ENCODE measurements at regions not wholly inside any gene's neighbourhood (a gene's known extent, or its start where the extent isn't known, plus 50 kb on each side); places are given as distances from the start of the nearest gene placed in this dataset.

DNA sequence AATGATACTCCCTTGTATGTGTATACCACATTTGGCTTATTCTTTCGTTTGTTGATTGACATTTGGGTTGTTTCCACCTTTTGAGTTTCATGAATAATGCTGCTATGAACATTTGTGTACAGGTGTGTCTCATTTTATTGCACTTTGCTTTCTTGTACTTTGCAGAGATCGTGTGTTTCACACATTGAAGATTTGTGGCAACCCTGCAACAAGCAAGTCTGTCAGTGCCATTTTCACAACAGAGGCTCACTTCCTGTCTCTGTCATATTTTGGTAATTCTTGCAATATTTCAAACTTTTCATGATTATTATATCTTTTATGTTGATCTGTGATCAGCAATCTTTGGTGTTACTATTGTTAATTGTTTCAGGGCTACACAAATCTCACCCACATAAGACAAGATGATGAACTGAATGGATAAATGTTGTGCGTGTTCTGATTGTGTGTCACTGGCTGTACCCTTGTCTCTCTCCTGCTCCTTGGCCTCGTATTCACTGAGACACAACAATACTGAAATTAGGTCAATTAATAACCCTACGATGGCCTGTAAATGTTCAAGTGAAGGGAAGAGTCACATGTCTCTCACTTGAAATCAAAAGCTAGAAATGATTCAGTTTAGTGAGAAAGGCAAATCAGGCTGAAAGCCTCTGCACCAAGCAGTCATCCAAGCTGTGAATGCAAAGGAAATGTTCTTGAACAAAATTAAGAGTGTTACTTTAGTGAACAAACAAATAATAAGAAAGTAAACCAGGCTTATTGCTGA, 133.6 kb upstream of the JCAD start:
- DNase-seq (ENCODE audit: low read depth) (no peak), FAIRE-seq (no peak)
- Histone ChIP-seq H3K27me3 (ENCODE audit: control insufficient read depth, insufficient read depth, low read length) (no peaks in the 10 kb centered on the region), H3K4me3 (ENCODE audit: low read depth, low read length) (no peak overlapping the region), H3K36me3 (ENCODE audit: control insufficient read depth, insufficient read depth, low read length) (no peaks in the 10 kb centered on the region)
- TF ChIP-seq, protein P1, sequence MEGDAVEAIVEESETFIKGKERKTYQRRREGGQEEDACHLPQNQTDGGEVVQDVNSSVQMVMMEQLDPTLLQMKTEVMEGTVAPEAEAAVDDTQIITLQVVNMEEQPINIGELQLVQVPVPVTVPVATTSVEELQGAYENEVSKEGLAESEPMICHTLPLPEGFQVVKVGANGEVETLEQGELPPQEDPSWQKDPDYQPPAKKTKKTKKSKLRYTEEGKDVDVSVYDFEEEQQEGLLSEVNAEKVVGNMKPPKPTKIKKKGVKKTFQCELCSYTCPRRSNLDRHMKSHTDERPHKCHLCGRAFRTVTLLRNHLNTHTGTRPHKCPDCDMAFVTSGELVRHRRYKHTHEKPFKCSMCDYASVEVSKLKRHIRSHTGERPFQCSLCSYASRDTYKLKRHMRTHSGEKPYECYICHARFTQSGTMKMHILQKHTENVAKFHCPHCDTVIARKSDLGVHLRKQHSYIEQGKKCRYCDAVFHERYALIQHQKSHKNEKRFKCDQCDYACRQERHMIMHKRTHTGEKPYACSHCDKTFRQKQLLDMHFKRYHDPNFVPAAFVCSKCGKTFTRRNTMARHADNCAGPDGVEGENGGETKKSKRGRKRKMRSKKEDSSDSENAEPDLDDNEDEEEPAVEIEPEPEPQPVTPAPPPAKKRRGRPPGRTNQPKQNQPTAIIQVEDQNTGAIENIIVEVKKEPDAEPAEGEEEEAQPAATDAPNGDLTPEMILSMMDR (IDR thresholded peaks at IDR 0.05; ENCODE audit: insufficient read depth, low read length, severe bottlenecking), result no peak

DNA sequence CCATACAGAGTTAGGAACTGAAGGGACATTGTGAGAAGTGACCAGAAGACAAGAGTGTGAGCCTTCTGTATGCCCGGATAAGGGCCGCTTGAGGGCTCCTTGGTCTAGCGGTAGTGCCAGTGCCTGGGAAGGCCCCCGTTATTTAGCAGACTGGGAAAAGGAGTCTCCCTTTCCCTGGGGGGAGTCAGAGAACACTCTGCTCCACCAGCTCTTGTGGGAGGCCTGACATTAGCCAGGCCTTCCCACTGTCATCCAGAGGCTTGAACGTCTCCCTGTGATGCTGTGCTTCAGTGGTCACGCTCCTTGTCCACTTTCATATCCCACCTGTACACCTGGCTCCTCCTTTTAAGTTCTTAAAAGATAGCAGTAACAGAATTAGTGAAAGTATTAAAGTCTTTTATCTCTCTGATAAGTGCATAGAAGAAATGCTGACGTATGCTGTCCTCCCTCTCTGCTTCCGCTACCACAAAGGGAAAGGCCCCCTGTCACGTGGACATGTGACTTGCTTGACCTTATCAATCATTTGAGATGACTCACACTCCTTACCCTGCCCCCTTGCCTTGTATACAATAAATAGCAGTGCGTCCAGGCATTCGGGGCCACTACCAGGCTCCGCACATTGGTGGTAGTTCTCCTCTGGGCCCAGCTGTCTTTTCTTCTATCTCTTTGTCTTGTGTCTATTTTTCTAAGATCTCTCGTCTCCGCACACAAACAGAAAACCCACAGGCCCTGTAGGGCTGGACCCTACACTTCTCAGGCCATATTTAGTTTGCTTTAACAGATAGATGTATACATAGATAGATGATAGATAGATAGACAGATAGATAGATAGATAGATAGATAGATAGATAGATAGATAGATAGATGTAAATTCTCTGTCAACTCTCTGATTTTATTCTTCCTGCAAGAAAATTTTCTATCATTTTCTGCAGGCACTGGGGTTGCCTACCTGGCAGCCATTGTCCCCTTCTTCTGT, 131.5 kb upstream of the JCAD start:
- TF ChIP-seq, protein P1 (IDR thresholded peaks at IDR 0.05; ENCODE audit: insufficient read depth, low read length, severe bottlenecking), result no peak
- DNase-seq (ENCODE audit: low read depth), result no peak
- no peak overlapping the region for H3K4me3 ChIP-seq (ENCODE audit: low read depth, low read length)
- no peak for FAIRE-seq
- H3K36me3 ChIP-seq (ENCODE audit: control insufficient read depth, insufficient read depth, low read length), result no peaks in the 10 kb centered on the region
- H3K27me3 ChIP-seq (ENCODE audit: control insufficient read depth, insufficient read depth, low read length), result no peaks in the 10 kb centered on the region

DNA sequence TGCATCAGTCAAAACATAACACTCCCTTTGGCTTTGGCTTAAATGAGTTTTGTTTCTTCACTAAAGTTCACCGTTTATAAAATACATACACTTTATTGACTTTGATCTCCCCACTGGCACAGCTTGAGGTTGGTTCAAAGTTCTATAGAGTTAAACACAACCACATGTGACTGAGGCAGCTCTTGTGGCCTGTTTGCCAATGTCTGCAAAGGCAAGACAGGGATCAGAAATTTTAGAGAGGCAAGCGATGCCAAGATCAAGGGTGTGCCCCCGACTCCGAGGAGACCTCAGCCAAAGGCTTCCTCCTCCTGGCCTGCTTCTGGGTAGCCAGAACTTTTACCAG, 129.8 kb upstream of the JCAD start:
- DNase-seq (ENCODE audit: low read depth) (no peak), FAIRE-seq (no peak)
- Histone ChIP-seq H3K27me3 (ENCODE audit: control insufficient read depth, insufficient read depth, low read length) (no peaks in the 10 kb centered on the region), H3K4me3 (ENCODE audit: low read depth, low read length) (no peak overlapping the region), H3K36me3 (ENCODE audit: control insufficient read depth, insufficient read depth, low read length) (no peaks in the 10 kb centered on the region)
- TF ChIP-seq, protein P1 (IDR thresholded peaks at IDR 0.05; ENCODE audit: insufficient read depth, low read length, severe bottlenecking), result no peak

DNA sequence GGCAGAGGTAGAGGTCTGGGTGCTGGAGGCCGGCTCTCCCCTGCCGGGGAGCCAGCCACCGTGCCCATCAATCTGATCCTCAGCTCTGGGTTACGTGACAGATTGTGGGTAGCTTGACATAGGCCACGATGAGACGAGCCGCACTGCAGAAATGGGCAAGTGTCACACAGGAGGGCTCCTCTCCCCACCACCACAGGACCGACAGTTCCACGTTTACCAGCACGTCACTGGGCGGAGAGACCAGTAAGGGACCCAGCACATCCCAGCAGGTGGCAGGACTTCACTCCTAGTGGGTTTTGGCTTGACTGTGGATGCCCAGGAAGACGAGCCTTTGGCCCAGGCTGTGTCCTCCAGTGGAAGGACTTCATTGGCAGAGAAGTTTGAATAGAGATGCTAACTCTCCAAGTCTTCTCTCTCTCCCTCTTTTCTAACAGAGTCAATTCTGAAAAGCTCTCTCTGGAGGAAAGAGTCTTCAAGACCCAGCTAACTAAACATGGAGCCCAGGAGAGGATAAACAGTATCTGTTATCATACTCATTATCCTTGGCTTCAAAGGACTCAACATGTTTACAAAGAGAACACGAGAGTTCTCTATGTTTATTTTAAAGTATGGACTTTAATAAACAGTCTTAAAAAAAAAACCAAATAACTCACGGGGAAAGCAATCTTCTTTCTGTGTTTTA, 129.3 kb upstream of the JCAD start:
- Histone ChIP-seq H3K4me3 (ENCODE audit: low read depth, low read length) (no peak overlapping the region), H3K36me3 (ENCODE audit: control insufficient read depth, insufficient read depth, low read length) (no peaks in the 10 kb centered on the region), H3K27me3 (ENCODE audit: control insufficient read depth, insufficient read depth, low read length) (no peaks in the 10 kb centered on the region)
- DNase-seq (ENCODE audit: low read depth), result no peak
- TF ChIP-seq, protein P1 (IDR thresholded peaks at IDR 0.05; ENCODE audit: insufficient read depth, low read length, severe bottlenecking), result no peak
- FAIRE-seq, result no peak

DNA sequence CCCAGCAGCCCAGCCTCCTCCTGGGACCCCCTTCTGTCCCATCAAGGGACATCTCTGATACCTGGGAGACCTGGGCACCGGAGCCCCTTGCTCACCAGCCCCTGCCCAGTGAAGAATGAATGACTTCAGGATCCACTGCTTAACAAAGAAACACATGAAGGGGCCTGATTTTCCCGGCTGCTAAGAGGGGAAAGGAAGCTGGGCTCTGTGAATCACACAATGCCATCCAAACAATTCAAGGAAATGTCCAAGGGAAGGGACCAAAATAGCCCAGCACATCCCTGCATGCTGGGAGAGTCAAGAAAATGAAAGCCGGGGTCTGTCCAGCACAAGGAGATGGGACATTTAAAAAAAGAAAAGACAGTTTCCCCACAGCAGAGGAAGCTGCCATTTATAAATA, 128.7 kb upstream of the JCAD start:
- Histone ChIP-seq H3K36me3 (ENCODE audit: control insufficient read depth, insufficient read depth, low read length) (no peaks in the 10 kb centered on the region), H3K27me3 (ENCODE audit: control insufficient read depth, insufficient read depth, low read length) (no peaks in the 10 kb centered on the region), H3K4me3 (ENCODE audit: low read depth, low read length) (no peak overlapping the region)
- DNase-seq (ENCODE audit: low read depth) (no peak), FAIRE-seq (no peak)
- TF ChIP-seq, protein P1 (IDR thresholded peaks at IDR 0.05; ENCODE audit: insufficient read depth, low read length, severe bottlenecking), result no peak

All from bronchial epithelial cell (primary cell).